GM12892 (cell line): ENCODE measurements at regions not wholly inside any gene's neighbourhood (a gene's known extent, or its start where the extent isn't known, plus 50 kb on each side); places are given as distances from the start of the nearest gene placed in this dataset.

Experiments
- POLR2A ChIP-seq: IDR thresholded peaks from 2 replicates; pipeline ENCODE4 v1.6.1; 2011; ENCODE audit warnings: low read depth, low read length, control low read depth
- POLR2AphosphoS5 ChIP-seq: IDR thresholded peaks from 2 replicates; pipeline ENCODE4 v1.6.1; 2011; ENCODE audit warnings: low read depth, low read length, control low read depth
- TAF1 ChIP-seq: IDR thresholded peaks from 2 replicates; pipeline ENCODE4 v1.6.1; 2011; ENCODE audit warnings: low read depth, mild to moderate bottlenecking, control low read depth, low read length, borderline replicate concordance

DNA sequence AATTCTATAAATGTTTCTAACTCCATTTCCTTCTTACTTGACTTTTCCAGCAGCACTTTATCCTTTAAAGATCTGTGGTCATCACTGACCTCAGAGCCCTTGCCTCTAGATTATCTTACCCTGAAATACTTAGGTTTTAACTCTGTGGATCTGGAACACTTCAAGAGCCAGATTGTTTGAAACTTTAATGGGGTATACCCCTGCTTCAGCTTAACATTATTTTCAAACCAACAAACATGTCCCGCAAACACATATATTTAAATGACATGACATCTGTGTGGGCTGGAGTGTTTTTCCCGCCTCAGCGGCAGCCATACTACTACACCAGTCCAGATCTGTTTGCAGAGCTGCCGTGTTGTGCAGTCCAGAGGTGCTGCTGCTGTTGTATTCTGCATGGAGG lies 252.0 kb upstream of the TPM1 start:
- no peak for TF ChIP-seq POLR2A
- TF ChIP-seq POLR2AphosphoS5 = no peak
- TF ChIP-seq TAF1 = no peak
